GM19043 (cell line): ENCODE measurements at regions not wholly inside any gene's neighbourhood (a gene's known extent, or its start where the extent isn't known, plus 50 kb on each side); places are given as distances from the start of the nearest gene placed in this dataset.
"Not testable (repeated sequence)": the region's sequence is repeated elsewhere in the genome, so short reads cannot be mapped to it uniquely, and the experiment has no call there.

ENCODE experiments used
- ATAC-seq: cut with Tn5 transposase; IDR thresholded peaks from one replicate; pipeline ENCODE4 v1.9.1; 2021; ENCODE audit warnings: low read depth; ENCODE audit not compliant: unreplicated experiment

- no peak for ATAC-seq
Measured at GRCh38 chr4:163077680-163078079, 89.0 kb downstream of the NAF1 start.

- ATAC-seq = no peak
Measured at GRCh38 chr4:163072222-163072621, 94.5 kb downstream of the NAF1 start.

- ATAC-seq = no peak
Measured at GRCh38 chr4:163071308-163071707, 95.4 kb downstream of the NAF1 start.

- ATAC-seq = no peak
Measured at GRCh38 chr4:163070023-163070422, 96.7 kb downstream of the NAF1 start.

- ATAC-seq = no peak
Measured at GRCh38 chr4:163063891-163064290, 102.8 kb downstream of the NAF1 start.

GRCh38 chr4:163048447-163048846, 118.2 kb downstream of the NAF1 start:
- ATAC-seq = peak; percentile 75

- ATAC-seq = peak; percentile 69
Measured at GRCh38 chr4:163042306-163042705, 124.4 kb downstream of the NAF1 start.

- no peak for ATAC-seq
Measured at GRCh38 chr4:163017135-163017534, 149.6 kb downstream of the NAF1 start.

GRCh38 chr4:163012816-163013215, 153.9 kb downstream of the NAF1 start:
- ATAC-seq = no peak

- no peak for ATAC-seq
Measured at GRCh38 chr4:163003979-163004378, 162.7 kb downstream of the NAF1 start.

- ATAC-seq = no peak
Measured at GRCh38 chr4:162988530-162988929, 178.2 kb downstream of the NAF1 start.

GRCh38 chr4:162985131-162985530, 181.6 kb downstream of the NAF1 start:
- no peak for ATAC-seq

GRCh38 chr4:162984621-162985020, 182.1 kb downstream of the NAF1 start:
- ATAC-seq = no peak

- no peak for ATAC-seq
Measured at GRCh38 chr4:162981823-162982222, 184.9 kb downstream of the NAF1 start.

GRCh38 chr4:162978398-162978797, 188.3 kb downstream of the NAF1 start:
- ATAC-seq = no peak

GRCh38 chr4:162977788-162978187, 188.9 kb downstream of the NAF1 start:
- ATAC-seq = no peak

GRCh38 chr4:162972661-162973330, 193.9 kb downstream of the NAF1 start:
- ATAC-seq = no peak

- ATAC-seq = no peak
Measured at GRCh38 chr4:162969194-162969593, 197.5 kb downstream of the NAF1 start.

- not testable (repeated sequence) for ATAC-seq
Measured at GRCh38 chr4:162965978-162966377, 200.7 kb downstream of the NAF1 start.

- no peak for ATAC-seq
Measured at GRCh38 chr4:162959046-162959445, 207.6 kb downstream of the NAF1 start.

GRCh38 chr4:162957521-162958143, 209.1 kb downstream of the NAF1 start:
- ATAC-seq = no peak

GRCh38 chr4:162954976-162955375, 211.7 kb downstream of the NAF1 start:
- no peak for ATAC-seq
